HG02642 (cell line): ENCODE measurements at regions not wholly inside any gene's neighbourhood (a gene's known extent, or its start where the extent isn't known, plus 50 kb on each side); places are given as distances from the start of the nearest gene placed in this dataset.
"Not testable (repeated sequence)": the region's sequence is repeated elsewhere in the genome, so short reads cannot be mapped to it uniquely, and the experiment has no call there.

ENCODE experiments used
- ATAC-seq: cut with Tn5 transposase; IDR thresholded peaks from one replicate; pipeline ENCODE4 v1.9.1; 2021; ENCODE audit warnings: mild to moderate bottlenecking; ENCODE audit not compliant: unreplicated experiment, poor library complexity

GRCh38 chr10:4162571-4163286, 377.7 kb upstream of the KLF6 start:
- no peak for ATAC-seq

- ATAC-seq, result no peak
Observed at GRCh38 chr10:4159173-4159572, 374.2 kb upstream of the KLF6 start.

- no peak for ATAC-seq
Observed at GRCh38 chr10:4154191-4154715, 369.2 kb upstream of the KLF6 start.

- ATAC-seq, result no peak
Observed at GRCh38 chr10:4151466-4151865, 366.5 kb upstream of the KLF6 start.

- no peak for ATAC-seq
Observed at GRCh38 chr10:4150676-4151075, 365.7 kb upstream of the KLF6 start.

GRCh38 chr10:4149460-4149859, 364.5 kb upstream of the KLF6 start:
- not testable (repeated sequence) for ATAC-seq

GRCh38 chr10:4147245-4147644, 362.2 kb upstream of the KLF6 start:
- ATAC-seq, result no peak

GRCh38 chr10:4144817-4145216, 359.8 kb upstream of the KLF6 start:
- no peak for ATAC-seq

GRCh38 chr10:4141471-4141870, 356.5 kb upstream of the KLF6 start:
- ATAC-seq, result no peak

GRCh38 chr10:4138146-4138721, 353.2 kb upstream of the KLF6 start:
- ATAC-seq, result no peak

- ATAC-seq, result no peak
Observed at GRCh38 chr10:4137299-4137698, 352.3 kb upstream of the KLF6 start.

- peak; percentile 82 for ATAC-seq
Observed at GRCh38 chr10:4136121-4136520, 351.1 kb upstream of the KLF6 start.

GRCh38 chr10:4132216-4132556, 347.2 kb upstream of the KLF6 start:
- no peak for ATAC-seq

- peak; percentile 63 for ATAC-seq
Observed at GRCh38 chr10:4131407-4132215, 346.6 kb upstream of the KLF6 start.

GRCh38 chr10:4130685-4131084, 345.7 kb upstream of the KLF6 start:
- ATAC-seq, result no peak

GRCh38 chr10:4129866-4130477, 345.0 kb upstream of the KLF6 start:
- ATAC-seq, result no peak

- ATAC-seq, result peak; percentile 71
Observed at GRCh38 chr10:4127518-4128315, 342.7 kb upstream of the KLF6 start.

- no peak for ATAC-seq
Observed at GRCh38 chr10:4125776-4126175, 340.8 kb upstream of the KLF6 start.

GRCh38 chr10:4121502-4122380, 336.7 kb upstream of the KLF6 start:
- ATAC-seq, result peak; percentile 82
